G401.6 (cell line): ENCODE measurements at regions not wholly inside any gene's neighbourhood (a gene's known extent, or its start where the extent isn't known, plus 50 kb on each side); places are given as distances from the start of the nearest gene placed in this dataset.

Source experiments
- FAIRE-seq: peaks from 2 replicates; lab custom pipeline; 2012; peaks lifted over from hg19 to GRCh38; lab: Jason Lieb, UNC

- FAIRE-seq = no peak
Measured at GRCh38 chr11:44417731-44418455, 108.0 kb upstream of the ALX4 start.

GRCh38 chr11:44418456-44418830 lies 108.5 kb upstream of the ALX4 start:
- FAIRE-seq = no peak

- FAIRE-seq = peak; percentile 99
Measured at GRCh38 chr11:44421090-44421675, 111.2 kb upstream of the ALX4 start.

GRCh38 chr11:44423289-44423688 lies 113.3 kb upstream of the ALX4 start:
- FAIRE-seq = no peak

- FAIRE-seq = no peak
Measured at GRCh38 chr11:44424841-44425240, 114.9 kb upstream of the ALX4 start.

GRCh38 chr11:44426119-44426518 lies 116.2 kb upstream of the ALX4 start:
- FAIRE-seq = no peak

GRCh38 chr11:44426958-44427357 lies 117.0 kb upstream of the ALX4 start:
- FAIRE-seq = no peak

GRCh38 chr11:44427432-44427831 lies 117.5 kb upstream of the ALX4 start:
- no peak for FAIRE-seq

- FAIRE-seq = no peak
Measured at GRCh38 chr11:44430140-44430539, 120.2 kb upstream of the ALX4 start.

- no peak for FAIRE-seq
Measured at GRCh38 chr11:44434191-44434590, 124.3 kb upstream of the ALX4 start.

GRCh38 chr11:44437122-44437521 lies 127.2 kb upstream of the ALX4 start:
- FAIRE-seq = no peak

GRCh38 chr11:44442893-44443673 lies 122.4 kb upstream of the CD82 start:
- FAIRE-seq = peak; percentile 81

GRCh38 chr11:44443836-44444769 lies 121.4 kb upstream of the CD82 start:
- peak; percentile 76 for FAIRE-seq

GRCh38 chr11:44444770-44445321 lies 120.6 kb upstream of the CD82 start:
- FAIRE-seq = peak; percentile 97

GRCh38 chr11:44445500-44446365 lies 119.7 kb upstream of the CD82 start:
- FAIRE-seq = peak; percentile 99

GRCh38 chr11:44446366-44446762 lies 119.1 kb upstream of the CD82 start:
- FAIRE-seq = no peak

GRCh38 chr11:44446996-44447771 lies 118.3 kb upstream of the CD82 start:
- no peak for FAIRE-seq

GRCh38 chr11:44450295-44450932 lies 115.0 kb upstream of the CD82 start:
- no peak for FAIRE-seq

GRCh38 chr11:44451706-44452105 lies 113.8 kb upstream of the CD82 start:
- FAIRE-seq = no peak
